K562 (cell line): ENCODE measurements at regions not wholly inside any gene's neighbourhood (a gene's known extent, or its start where the extent isn't known, plus 50 kb on each side); places are given as distances from the start of the nearest gene placed in this dataset.

Experiments
- ATAC-seq: fragments of 200-7000 bp; cut with Tn5 transposase; 3 replicates; pipeline ENCODE4 v1.9.1; 2020; ENCODE audit warnings: moderate library complexity
- BruUV-seq: library from RNA; stranded (reverse); fragments of 400-500 nt; replicated peaks from 2 replicates; lab custom pipeline; 2021; lab: Mats Ljungman, UMichigan
- CTCF ChIA-PET: fragments of 300-600 bp; formaldehyde crosslinking; extraction: SDS; loops from one replicate; lab custom pipeline; 2021; ENCODE audit warnings: low intra/inter-chr PET ratio; lab: Yijun Ruan, JAX
- POLR2A ChIA-PET: fragments of 300-600, 350-650 bp; sonication (Branson Sonifier 250); formaldehyde crosslinking; extraction: SDS; loops from one replicate; lab custom pipeline; 2021; ENCODE audit warnings: antibody characterized with exemption, inconsistent platforms; lab: Yijun Ruan, JAX
- DNase-seq, 4 experiments: peaks; one replicate each; pipeline versions ENCODE4 v3.0.0 to v3.0.0-alpha.2; 2011 to 2018; ENCODE audit warnings: low spot score in 3 of 4, mixed read lengths in 3 of 4; ENCODE audit errors: extremely low read depth in 1 of 4
- FAIRE-seq: peaks from 2 replicates; lab custom pipeline; 2011; peaks lifted over from hg19 to GRCh38; lab: Jason Lieb, UNC
- H2AFZ ChIP-seq: 2 replicates; pipeline ENCODE4 v1.6.0; 2011; ENCODE audit warnings: low read depth, low read length, control low read depth, inconsistent platforms
- H3K27ac ChIP-seq: fragments of 200-600 bp; 3 replicates; pipeline ENCODE4 v1.8.0; 2011; ENCODE audit warnings: low read depth, mild to moderate bottlenecking, control low read depth, inconsistent platforms, low read length, moderate library complexity, mixed read lengths; ENCODE audit errors: extremely low read depth
- H3K27me3 ChIP-seq, 2 experiments: fragments of 300-600 bp in 1 of 2; 2 replicates in 1 of 2; 3 replicates in 1 of 2; pipeline versions ENCODE4 v1.6.0 to v1.8.0; 2011; ENCODE audit warnings: inconsistent platforms in 2 of 2, low read length in 2 of 2, mild to moderate bottlenecking in 1 of 2, mixed read lengths in 1 of 2, moderate library complexity in 1 of 2; ENCODE audit not compliant: control insufficient read depth in 2 of 2, insufficient read depth in 2 of 2
- H3K36me3 ChIP-seq: fragments of 300-600 bp; 3 replicates; pipeline ENCODE4 v1.8.0; 2011; ENCODE audit warnings: mild to moderate bottlenecking, low read length, inconsistent platforms; ENCODE audit not compliant: control insufficient read depth, insufficient read depth
- H3K4me1 ChIP-seq, 2 experiments: fragments of 200-600 bp in 1 of 2; replicated peaks in 1 of 2; 2 replicates in 1 of 2; 3 replicates in 1 of 2; pipeline versions ENCODE4 v1.5.1 to v1.8.0; 2011; ENCODE audit warnings: inconsistent platforms in 2 of 2, low read length in 2 of 2, mild to moderate bottlenecking in 1 of 2, mixed read lengths in 1 of 2, moderate library complexity in 1 of 2; ENCODE audit not compliant: control insufficient read depth in 2 of 2, insufficient read depth in 2 of 2
- H3K4me2 ChIP-seq: 2 replicates; pipeline ENCODE4 v1.6.1; 2011; ENCODE audit warnings: low read length, control low read depth, inconsistent platforms, mixed read lengths; ENCODE audit not compliant: insufficient read depth
- H3K4me3 ChIP-seq: fragments of 200-600 bp; sonication (generic), shearing (Covaris generic); 2 replicates; pipeline ENCODE4 v1.5.1; 2016; ENCODE audit warnings: control low read depth, inconsistent platforms
- H3K79me2 ChIP-seq: fragments of 200-600 bp; 3 replicates; pipeline ENCODE4 v1.8.0; 2011; ENCODE audit warnings: low read length, inconsistent platforms; ENCODE audit not compliant: control insufficient read depth, insufficient read depth
- H3K9ac ChIP-seq, 2 experiments: 2 replicates each; pipeline versions ENCODE4 v1.6.0 to v1.6.1; 2011; ENCODE audit warnings: low read depth in 2 of 2, low read length in 2 of 2, control low read depth in 1 of 2, inconsistent platforms in 1 of 2, mild to moderate bottlenecking in 1 of 2, mixed read lengths in 1 of 2; ENCODE audit not compliant: insufficient read depth in 1 of 2
- H3K9me1 ChIP-seq: one replicate; pipeline ENCODE4 v1.6.0; 2011; ENCODE audit warnings: inconsistent platforms, mild to moderate bottlenecking, low read length, moderate library complexity; ENCODE audit not compliant: control insufficient read depth, insufficient read depth
- H3K9me3 ChIP-seq: replicated peaks from 2 replicates; pipeline ENCODE4 v1.5.1; 2011; ENCODE audit warnings: low read depth, low read length, inconsistent platforms; ENCODE audit not compliant: control insufficient read depth, insufficient read depth
- H4K20me1 ChIP-seq: replicated peaks from 2 replicates; pipeline ENCODE4 v1.6.1; 2011; ENCODE audit warnings: low read length, inconsistent platforms, mixed read lengths; ENCODE audit not compliant: control insufficient read depth, insufficient read depth
- BRCA1 ChIP-seq, 2 experiments: fragments of 450-650 bp in 1 of 2; sonication (generic) in 1 of 2; formaldehyde crosslinking in 1 of 2; IDR thresholded peaks; 2 replicates each; pipeline versions ENCODE4 v1.5.0 to v1.6.1; 2017 to 2020; ENCODE audit warnings: mild to moderate bottlenecking in 1 of 2, missing genetic modification reagents in 1 of 2
- EWSR1 ChIP-seq: fragments of 450-650 bp; IDR thresholded peaks from 2 replicates; pipeline ENCODE4 v1.6.1; 2018; ENCODE audit warnings: borderline replicate concordance, mild to moderate bottlenecking, low read depth, moderate library complexity; ENCODE audit not compliant: partially characterized antibody
- RB1 ChIP-seq: fragments of 450-650 bp; IDR thresholded peaks from 2 replicates; pipeline ENCODE4 v1.6.1; 2017; ENCODE audit warnings: low read depth, mild to moderate bottlenecking
- SPI1 ChIP-seq: IDR thresholded peaks from 2 replicates; pipeline ENCODE4 v1.6.1; 2011; ENCODE audit warnings: low read depth, low read length, control low read depth, borderline replicate concordance
- ZC3H8 ChIP-seq: fragments of 450-650 bp; IDR thresholded peaks from 2 replicates; pipeline ENCODE4 v1.6.1; 2017
- ZKSCAN1 ChIP-seq: fragments of 150-350 bp; IDR thresholded peaks from 2 replicates; pipeline ENCODE4 v1.6.1; 2016; ENCODE audit warnings: low read depth, low read length
- ZNF140 ChIP-seq: fragments of 250-450 bp; sonication (Bioruptor Pico); IDR thresholded peaks from 2 replicates; pipeline ENCODE4 v1.8.0; 2021; ENCODE audit warnings: moderate library complexity, mild to moderate bottlenecking, inconsistent platforms
- ZNF324 ChIP-seq: fragments of 250-450 bp; sonication (Bioruptor Pico); IDR thresholded peaks from 2 replicates; pipeline ENCODE4 v1.4.0; 2020; ENCODE audit warnings: mild to moderate bottlenecking
- WGBS: fragments of 100-300 bp; shearing (Covaris generic); methylation state at CpG from one replicate; pipeline ENCODE4 v1.1.6; 2016; ENCODE audit warnings: low coverage, mixed read lengths; ENCODE audit not compliant: insufficient coverage; ENCODE audit errors: missing lambda C conversion rate; 5-methylcytosine and 5-hydroxymethylcytosine counted together
- in situ Hi-C: fragments of 300-500 bp; cut with MboI; formaldehyde crosslinking; loops from 4 replicates; pipeline ENCODE4 v1.15.0; 2018; ENCODE audit warnings: inconsistent platforms, mixed read lengths
- intact Hi-C: fragments of 100-400 bp; cut with micrococcal nuclease; formaldehyde crosslinking; loops from 2 replicates; pipeline ENCODE4 v1.14.2; 2022

DNA sequence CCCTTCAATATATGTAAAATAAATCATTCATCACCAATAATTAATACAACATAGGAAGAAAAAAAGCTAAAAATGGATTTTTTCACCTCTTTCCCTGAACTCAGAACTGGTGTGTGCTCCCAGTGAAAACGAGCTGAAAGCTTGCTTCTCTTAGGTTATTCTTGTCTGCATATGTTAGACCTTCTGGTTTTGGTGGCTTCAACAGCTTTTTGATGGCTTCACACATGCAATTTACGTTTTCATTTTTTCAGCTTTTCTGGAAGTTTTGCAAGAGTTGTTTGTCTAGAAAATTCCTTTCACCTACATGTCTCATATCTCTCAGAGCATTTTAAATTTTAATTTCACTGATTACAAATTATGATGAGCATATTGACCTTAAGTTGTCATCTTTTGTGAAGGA lies 86.9 kb upstream of the PTCHD4 start:
- no peak overlapping the region for H3K4me2 ChIP-seq
- 0% methylated on average over 2 of the region's 2 CpGs for WGBS
- BruUV-seq: no TSS peak
- POLR2A ChIA-PET: no interaction called here
- intact Hi-C loops: no loop called here
- H3K79me2 ChIP-seq: no peaks in the 10 kb centered on the region
- no peaks in the 10 kb centered on the region for H3K36me3 ChIP-seq
- no peaks in the 10 kb centered on the region for H3K4me1 ChIP-seq
- CTCF ChIA-PET: no interaction called here
- FAIRE-seq (no peak), ATAC-seq (no peak), DNase-seq (no peak)
- no peak overlapping the region for H3K27ac ChIP-seq
- no peaks in the 10 kb centered on the region for H3K9me3 ChIP-seq
- in situ Hi-C loops: no loop called here
- H3K4me3 ChIP-seq: no peak overlapping the region
- no peak overlapping the region for H2AFZ ChIP-seq
- H3K27me3 ChIP-seq: no peaks in the 10 kb centered on the region
- no peak overlapping the region for H3K9ac ChIP-seq
- H3K9me1 ChIP-seq: no peaks in the 10 kb centered on the region
- no peaks in the 10 kb centered on the region for H4K20me1 ChIP-seq
- TF ChIP-seq SPI1 (no peak), ZKSCAN1 (no peak), BRCA1 (IDR thresholded peaks at IDR 0.05) (no peak), BRCA1 (CRISPR knock-in tag; IDR thresholded peaks at IDR 0.05) (no peak), ZC3H8 (no peak), EWSR1 (no peak), RB1 (no peak), ZNF324 (no peak), ZNF140 (CRISPR knock-in tag) (no peak)
